Mesendoderm (in vitro differentiated cells): ENCODE measurements at regions not wholly inside any gene's neighbourhood (a gene's known extent, or its start where the extent isn't known, plus 50 kb on each side); places are given as distances from the start of the nearest gene placed in this dataset.
A peak's percentile ranks its signal among the peaks of the same experiment; 100 is the strongest.
"Not testable (repeated sequence)": the region's sequence is repeated elsewhere in the genome, so short reads cannot be mapped to it uniquely, and the experiment has no call there.

Experiments used
- DNase-seq: peaks from one replicate; pipeline ENCODE4 v3.0.0; 2013
- H2AK5ac ChIP-seq: 2 replicates; pipeline ENCODE4 v1.6.1; 2013; ENCODE audit warnings: low read length, inconsistent platforms
- H2BK120ac ChIP-seq: 2 replicates; pipeline ENCODE4 v1.6.1; 2013; ENCODE audit warnings: low read depth, mild to moderate bottlenecking, low read length, moderate library complexity, mixed read lengths
- H2BK15ac ChIP-seq: replicated peaks from 2 replicates; pipeline ENCODE4 v1.6.1; 2013; ENCODE audit warnings: low read depth, mild to moderate bottlenecking, moderate library complexity
- H2BK5ac ChIP-seq: 2 replicates; pipeline ENCODE4 v1.6.1; 2013; ENCODE audit warnings: low read length, inconsistent platforms
- H3K18ac ChIP-seq: 2 replicates; pipeline ENCODE4 v1.6.1; 2013; ENCODE audit warnings: mild to moderate bottlenecking, low read length, mixed read lengths
- H3K23ac ChIP-seq: one replicate; pipeline ENCODE4 v1.6.1; 2013; ENCODE audit warnings: low read length
- H3K27ac ChIP-seq: 2 replicates; pipeline ENCODE4 v1.5.1; 2013; ENCODE audit warnings: low read depth, mild to moderate bottlenecking, inconsistent platforms, low read length, moderate library complexity
- H3K27me3 ChIP-seq: 2 replicates; pipeline ENCODE4 v1.6.1; 2013; ENCODE audit warnings: low read length, control low read depth, mild to moderate bottlenecking, inconsistent platforms; ENCODE audit not compliant: insufficient read depth, poor library complexity
- H3K36me3 ChIP-seq: 2 replicates; pipeline ENCODE4 v1.6.1; 2013; ENCODE audit warnings: low read length, inconsistent platforms; ENCODE audit not compliant: control insufficient read depth, insufficient read depth
- H3K4ac ChIP-seq: one replicate; pipeline ENCODE4 v1.6.1; 2013; ENCODE audit warnings: low read depth, mild to moderate bottlenecking, low read length, moderate library complexity
- H3K4me1 ChIP-seq: 2 replicates; pipeline ENCODE4 v1.6.1; 2013; ENCODE audit warnings: low read depth, low read length, inconsistent platforms; ENCODE audit not compliant: control insufficient read depth
- H3K4me2 ChIP-seq: 2 replicates; pipeline ENCODE4 v1.6.1; 2013; ENCODE audit warnings: low read length
- H3K4me3 ChIP-seq: 2 replicates; pipeline ENCODE4 v1.5.1; 2013; ENCODE audit warnings: mild to moderate bottlenecking, low read length
- H3K56ac ChIP-seq: one replicate; pipeline ENCODE4 v1.6.1; 2013; ENCODE audit warnings: low read length
- H3K79me1 ChIP-seq: 2 replicates; pipeline ENCODE4 v1.6.1; 2013; ENCODE audit warnings: low read length, inconsistent platforms
- H3K79me2 ChIP-seq: 2 replicates; pipeline ENCODE4 v1.6.1; 2013; ENCODE audit warnings: mild to moderate bottlenecking, low read length; ENCODE audit not compliant: control insufficient read depth, insufficient read depth
- H3K9ac ChIP-seq: 2 replicates; pipeline ENCODE4 v1.6.1; 2013; ENCODE audit warnings: low read length, inconsistent platforms
- H4K5ac ChIP-seq: one replicate; pipeline ENCODE4 v1.6.1; 2013; ENCODE audit warnings: low read length
- H4K8ac ChIP-seq: one replicate; pipeline ENCODE4 v1.6.1; 2013; ENCODE audit warnings: low read depth, mild to moderate bottlenecking, control low read depth, low read length, moderate library complexity
- WGBS: extraction: QIAGEN DNeasy Blood & Tissue Kit; methylation state at CpG from one replicate; pipeline ENCODE4 v1.1.7; 2013; ENCODE audit warnings: low lambda C conversion rate, missing lambda C conversion rate; ENCODE audit not compliant: insufficient coverage; ENCODE audit errors: extremely low coverage; 5-methylcytosine and 5-hydroxymethylcytosine counted together

- WGBS, result no CpG with 5 or more reads among the region's 2 CpGs
- H3K27ac ChIP-seq, H4K8ac ChIP-seq, H2BK15ac ChIP-seq, H3K79me1 ChIP-seq, H3K4ac ChIP-seq, H3K79me2 ChIP-seq, H2BK5ac ChIP-seq, H4K5ac ChIP-seq, H3K27me3 ChIP-seq, H3K36me3 ChIP-seq, H2BK120ac ChIP-seq, H3K4me3 ChIP-seq, H3K9ac ChIP-seq, H2AK5ac ChIP-seq, H3K18ac ChIP-seq, H3K4me1 ChIP-seq, DNase-seq, H3K56ac ChIP-seq, H3K4me2 ChIP-seq, H3K23ac ChIP-seq: not testable (repeated sequence)
These were observed 53.0 kb upstream of the C1QTNF3 start for GRCh38 chr5:34096033-34096432.

DNA sequence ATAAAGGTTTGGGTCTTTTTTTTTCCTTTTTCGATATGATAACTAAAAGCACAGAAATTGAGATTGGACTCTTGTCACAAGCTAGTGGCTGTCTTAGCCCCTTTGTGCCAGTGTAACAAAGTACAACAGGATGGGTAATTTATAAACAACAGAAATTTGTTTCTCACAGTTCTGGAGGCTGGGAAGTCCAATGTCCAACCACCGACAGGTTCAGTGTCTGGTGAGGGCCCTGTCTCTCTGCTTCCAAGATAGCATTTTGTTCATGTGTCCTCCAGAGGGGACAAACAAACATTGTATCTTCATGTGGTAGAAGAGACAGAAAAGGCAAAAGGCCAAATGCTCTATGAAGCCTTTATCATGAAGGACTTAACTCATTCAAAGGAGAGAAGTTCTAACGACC is 56.9 kb upstream of the C1QTNF3 start:
- not testable (repeated sequence) for H3K9ac ChIP-seq, H3K79me1 ChIP-seq, H2BK5ac ChIP-seq, H2BK120ac ChIP-seq, H3K18ac ChIP-seq, H3K56ac ChIP-seq, H2AK5ac ChIP-seq, H3K36me3 ChIP-seq, H3K27me3 ChIP-seq, H4K5ac ChIP-seq, H3K27ac ChIP-seq, H3K4me2 ChIP-seq, H3K4me1 ChIP-seq, H3K79me2 ChIP-seq, H3K23ac ChIP-seq, H3K4ac ChIP-seq, H4K8ac ChIP-seq, H2BK15ac ChIP-seq, H3K4me3 ChIP-seq
- peak; percentile 8 for DNase-seq
- no CpG with 5 or more reads among the region's 3 CpGs for WGBS

- H2AK5ac ChIP-seq, H2BK15ac ChIP-seq, H3K18ac ChIP-seq, H3K36me3 ChIP-seq, DNase-seq, H2BK5ac ChIP-seq, H3K4me1 ChIP-seq, H3K79me2 ChIP-seq, H3K56ac ChIP-seq, H4K8ac ChIP-seq, H3K27ac ChIP-seq, H3K4me3 ChIP-seq, H2BK120ac ChIP-seq, H3K9ac ChIP-seq, H3K23ac ChIP-seq, H3K4ac ChIP-seq, H3K27me3 ChIP-seq, H3K79me1 ChIP-seq, H4K5ac ChIP-seq, H3K4me2 ChIP-seq: not testable (repeated sequence)
These were observed 58.6 kb upstream of the C1QTNF3 start for GRCh38 chr5:34101567-34101966.

GRCh38 chr5:34108897-34109296 is 65.9 kb upstream of the C1QTNF3 start:
- H4K8ac ChIP-seq, H3K79me2 ChIP-seq, H3K79me1 ChIP-seq, H3K4me2 ChIP-seq, H3K9ac ChIP-seq, H2BK5ac ChIP-seq, H3K23ac ChIP-seq, H3K27ac ChIP-seq, DNase-seq, H2BK15ac ChIP-seq, H4K5ac ChIP-seq, H2AK5ac ChIP-seq, H3K4me3 ChIP-seq, H3K4me1 ChIP-seq, H3K56ac ChIP-seq, H2BK120ac ChIP-seq, H3K18ac ChIP-seq, H3K27me3 ChIP-seq, H3K36me3 ChIP-seq, H3K4ac ChIP-seq: not testable (repeated sequence)
- WGBS, result no CpG with 5 or more reads among the region's 2 CpGs

GRCh38 chr5:34124280-34124679 is 81.3 kb upstream of the C1QTNF3 start:
- WGBS, result no CpG with 5 or more reads among the region's 3 CpGs
- H3K4me2 ChIP-seq, H3K9ac ChIP-seq, H3K27ac ChIP-seq, H4K5ac ChIP-seq, H2AK5ac ChIP-seq, H3K23ac ChIP-seq, H2BK15ac ChIP-seq, H3K4ac ChIP-seq, H2BK5ac ChIP-seq, H4K8ac ChIP-seq, H3K79me1 ChIP-seq, H3K18ac ChIP-seq, DNase-seq, H3K4me1 ChIP-seq, H3K27me3 ChIP-seq, H3K36me3 ChIP-seq, H2BK120ac ChIP-seq, H3K4me3 ChIP-seq, H3K56ac ChIP-seq, H3K79me2 ChIP-seq: not testable (repeated sequence)

DNA sequence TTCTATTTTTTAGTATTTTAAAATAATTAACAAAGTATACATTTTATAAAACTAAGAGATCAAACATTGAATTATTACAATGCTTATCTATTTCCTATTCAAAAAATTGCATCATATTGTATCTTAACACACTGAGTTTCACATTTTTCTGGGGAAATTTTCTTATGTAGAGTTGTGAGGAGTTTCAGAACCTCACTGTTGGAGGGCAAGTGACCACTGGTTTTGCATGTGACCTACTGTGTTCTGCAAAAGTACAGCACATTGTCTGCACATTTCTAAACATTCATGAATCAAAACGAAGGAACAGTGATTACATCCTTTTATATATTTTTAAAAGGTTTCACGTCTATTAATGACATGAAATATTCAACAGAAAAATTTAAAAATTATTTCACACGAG is 82.3 kb upstream of the C1QTNF3 start:
- WGBS, result no CpG with 5 or more reads among the region's 3 CpGs
- not testable (repeated sequence) for H3K27ac ChIP-seq, H3K36me3 ChIP-seq, H3K79me1 ChIP-seq, H3K56ac ChIP-seq, H2BK15ac ChIP-seq, H3K4me3 ChIP-seq, H3K79me2 ChIP-seq, H2BK5ac ChIP-seq, H2AK5ac ChIP-seq, H3K18ac ChIP-seq, H3K9ac ChIP-seq, H3K23ac ChIP-seq, H3K27me3 ChIP-seq, H2BK120ac ChIP-seq, H3K4me2 ChIP-seq, H4K5ac ChIP-seq, H4K8ac ChIP-seq, H3K4me1 ChIP-seq, DNase-seq, H3K4ac ChIP-seq
